Heart right ventricle (tissue), 16 donors: ENCODE measurements at regions not wholly inside any gene's neighbourhood (a gene's known extent, or its start where the extent isn't known, plus 50 kb on each side); places are given as distances from the start of the nearest gene placed in this dataset.

Experiments
- ATAC-seq, 8 donors: fragments of 200-7000 bp; cut with Tn5 transposase; one replicate each; pipeline ENCODE4 v1.9.1; 2020; ENCODE audit warnings: mild to moderate bottlenecking in 8 of 8, moderate library complexity in 8 of 8, moderate number of reproducible peaks in 1 of 8
- DNase-seq, 2 donors: peaks; one replicate each; pipeline ENCODE4 v3.0.0-alpha.2; 2020
- H3K27ac ChIP-seq, 10 donors: fragments of 200-600 bp; sonication (generic) in 2 of 10; one replicate each; pipeline versions ENCODE4 v1.5.0 to v1.8.0; 2020 to 2022; ENCODE audit warnings: mild to moderate bottlenecking in 3 of 10
- H3K27me3 ChIP-seq, 7 donors: fragments of 200-600 bp; one replicate each; pipeline ENCODE4 v1.8.0; 2021 to 2022; ENCODE audit warnings: mild to moderate bottlenecking in 2 of 7
- H3K36me3 ChIP-seq, 9 donors: fragments of 200-600 bp; sonication (generic) in 1 of 9; one replicate each; pipeline versions ENCODE4 v1.5.0 to v1.8.0; 2020 to 2022; ENCODE audit warnings: mild to moderate bottlenecking in 2 of 9
- H3K4me1 ChIP-seq, 9 donors: fragments of 200-600 bp; sonication (generic) in 1 of 9; one replicate each; pipeline versions ENCODE4 v1.5.0 to v1.8.0; 2020 to 2022; ENCODE audit warnings: mild to moderate bottlenecking in 4 of 9
- H3K4me3 ChIP-seq, 10 donors: fragments of 200-600 bp; sonication (generic) in 2 of 10; one replicate each; pipeline versions ENCODE4 v1.5.0 to v1.8.0; 2020 to 2022; ENCODE audit warnings: mild to moderate bottlenecking in 7 of 10, moderate library complexity in 2 of 10
- H3K9me3 ChIP-seq, 11 donors: fragments of 200-600 bp in 10 of 11; sonication (generic) in 2 of 11; one replicate each; pipeline versions ENCODE4 v1.5.0 to v1.8.0; 2013 to 2022; ENCODE audit warnings: mild to moderate bottlenecking in 2 of 11, control low read depth in 1 of 11, moderate library complexity in 1 of 11
- WGBS, 2 donors: extraction: QIAGEN DNeasy Blood & Tissue Kit; methylation state at CpG; one replicate each; pipeline ENCODE4 v1.1.7; 2013; ENCODE audit warnings: inconsistent platforms in 1 of 2; 5-methylcytosine and 5-hydroxymethylcytosine counted together
- intact Hi-C, 10 donors: fragments of 100-400 bp; cut with DNase I; formaldehyde crosslinking; loops; one replicate each; pipeline versions ENCODE4 v1.11.1 to v1.14.2; 2022
- TF ChIP-seq, protein P1 (sequence below), 9 donors: fragments of 200-600 bp; sonication (generic) in 2 of 9; IDR thresholded peaks; one replicate each; pipeline versions ENCODE4 v1.5.0 to v1.8.0; 2021 to 2022; ENCODE audit warnings: antibody characterized with exemption in 9 of 9, mild to moderate bottlenecking in 5 of 9, moderate library complexity in 1 of 9
- donor health status: Arrhythmogenic right ventricular cardiomyopathy.
- donor health status: ischemic (EF 13 %, LVEDD 7.1; RV severe dilation, severe dysfunction).
- donor health status: healthy with polysubstance abuse.
- donor health status: DM: no; HTN: yes; CAD: no.
- donor health status: DM: no; HTN: no; CAD: no.
- donor health status: ischemic (EF 25% LVEDD 6.9; RV normal size, moderate dysfunction).
- donor health status: ischemic (EF 25% LVEDD 5.7; RV mildly dilated, moderate dysfunction).
- donor health status: healthy.
- donor health status: DM: yes; HTN: yes; CAD: no.
- donor health status: Ischemic cardiomyopathy.
- donor health status: ischemic (EF 35%, LVEDD 5.7; RV mildly dilated, moderate dysfunction).
- donor health status: nonischemic (EF 11% LVEDD 7.7; RV severe dilation, severe dysfunction).
- donor health status: DM: yes; HTN: yes; CAD: no.
- donor health status: PGD.
- donor health status: ischemic (EF 29% LVEDD 5.4; RV normal size, mild dysfunction).
- donor health status: nonischemic (EF 23%, LVEDD 6.1; RV moderate dilation, normal function).

DNA sequence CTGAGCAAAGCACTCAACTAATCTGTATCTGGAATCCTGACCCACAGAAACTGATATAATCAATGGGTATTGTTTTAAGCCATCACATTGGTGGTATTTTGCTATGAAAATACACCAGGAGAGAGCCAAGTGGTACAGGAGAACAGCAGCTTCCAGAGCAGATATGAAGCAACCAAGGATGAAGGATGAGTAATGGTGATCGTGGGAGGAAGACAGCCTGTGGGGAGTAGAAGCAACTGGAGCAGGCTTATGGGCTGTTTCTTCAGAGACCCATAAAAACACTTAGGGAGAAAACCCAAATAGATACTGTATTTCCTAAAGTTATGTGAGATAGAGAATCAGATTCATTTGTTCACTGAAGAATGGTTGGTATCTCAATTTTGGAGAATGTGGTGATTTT, 330.8 kb downstream of the NUP35 start:
- no peaks in the 10 kb centered on the region for H3K36me3 ChIP-seq
- H3K4me1 ChIP-seq = peaks cover 0 to 9% (median 0%) of the 10 kb centered on the region in 9 donors
- 75 to 83% methylated on average over 1 of the region's 1 CpG for WGBS, 2 donors
- DNase-seq = no peak
- TF ChIP-seq, protein P1, sequence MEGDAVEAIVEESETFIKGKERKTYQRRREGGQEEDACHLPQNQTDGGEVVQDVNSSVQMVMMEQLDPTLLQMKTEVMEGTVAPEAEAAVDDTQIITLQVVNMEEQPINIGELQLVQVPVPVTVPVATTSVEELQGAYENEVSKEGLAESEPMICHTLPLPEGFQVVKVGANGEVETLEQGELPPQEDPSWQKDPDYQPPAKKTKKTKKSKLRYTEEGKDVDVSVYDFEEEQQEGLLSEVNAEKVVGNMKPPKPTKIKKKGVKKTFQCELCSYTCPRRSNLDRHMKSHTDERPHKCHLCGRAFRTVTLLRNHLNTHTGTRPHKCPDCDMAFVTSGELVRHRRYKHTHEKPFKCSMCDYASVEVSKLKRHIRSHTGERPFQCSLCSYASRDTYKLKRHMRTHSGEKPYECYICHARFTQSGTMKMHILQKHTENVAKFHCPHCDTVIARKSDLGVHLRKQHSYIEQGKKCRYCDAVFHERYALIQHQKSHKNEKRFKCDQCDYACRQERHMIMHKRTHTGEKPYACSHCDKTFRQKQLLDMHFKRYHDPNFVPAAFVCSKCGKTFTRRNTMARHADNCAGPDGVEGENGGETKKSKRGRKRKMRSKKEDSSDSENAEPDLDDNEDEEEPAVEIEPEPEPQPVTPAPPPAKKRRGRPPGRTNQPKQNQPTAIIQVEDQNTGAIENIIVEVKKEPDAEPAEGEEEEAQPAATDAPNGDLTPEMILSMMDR (IDR thresholded peaks at IDR 0.05) = no peak
- intact Hi-C loops = no loop called here
- H3K27ac ChIP-seq = no peak overlapping the region
- H3K4me3 ChIP-seq = no peak overlapping the region
- H3K27me3 ChIP-seq = no peaks in the 10 kb centered on the region
- ATAC-seq = no peak
- H3K9me3 ChIP-seq = peaks cover 0 to 6% (median 0%) of the 10 kb centered on the region in 11 donors

DNA sequence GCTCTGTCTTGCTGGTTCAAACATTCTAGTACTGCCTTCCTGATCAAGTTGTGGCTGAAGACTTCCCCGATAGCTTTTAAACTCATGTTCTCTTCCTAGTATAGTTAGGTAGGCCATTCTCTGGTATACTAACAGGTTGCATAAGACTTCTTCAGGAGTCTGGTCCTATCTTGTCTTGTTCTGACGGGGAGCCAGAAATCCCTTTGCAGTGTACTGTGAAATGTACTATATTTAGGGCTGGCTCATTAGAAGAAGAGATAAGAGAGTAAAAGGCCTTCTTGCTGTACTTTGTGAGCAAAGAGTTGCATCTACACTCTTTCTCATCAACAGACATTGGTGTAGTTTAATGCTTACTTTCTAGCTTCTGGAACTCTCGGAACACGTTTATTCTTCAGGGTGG, 331.9 kb downstream of the NUP35 start:
- DNase-seq (peak in 1 of 2 donors; percentile 9), ATAC-seq (peak in 7 of 8 donors; percentile 42 to 94 (median 87))
- Histone ChIP-seq H3K9me3 (no peaks in the 10 kb centered on the region), H3K36me3 (no peaks in the 10 kb centered on the region), H3K4me3 (no peak overlapping the region), H3K4me1 (peaks cover 0 to 9% (median 0%) of the 10 kb centered on the region in 9 donors), H3K27ac (no peak overlapping the region), H3K27me3 (no peaks in the 10 kb centered on the region)
- intact Hi-C loops = no loop called here
- 63 to 66% methylated on average over 4 of the region's 4 CpGs for WGBS, 2 donors
- TF ChIP-seq, protein P1 (IDR thresholded peaks at IDR 0.05) = no peak

DNA sequence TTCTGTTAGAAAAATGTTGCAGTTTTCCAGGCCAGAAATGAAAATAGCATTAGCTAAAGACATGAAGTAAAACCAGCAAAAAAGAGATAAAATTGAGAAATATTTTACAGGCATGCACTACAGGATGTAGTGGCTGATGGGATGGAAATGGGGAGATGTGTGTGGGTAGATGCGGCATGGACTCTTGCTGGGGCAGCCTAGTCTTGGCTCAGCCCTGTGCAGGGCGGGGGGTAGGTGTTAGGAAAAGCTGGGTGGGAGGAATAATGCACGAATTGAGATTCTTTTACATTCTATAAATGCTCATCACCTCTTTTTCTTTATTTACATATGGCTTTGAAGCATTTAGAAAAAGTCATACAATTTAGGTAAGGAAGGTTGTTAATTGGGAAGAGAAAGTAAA, 334.2 kb downstream of the NUP35 start:
- WGBS, 2 donors = 60 to 68% methylated on average over 3 of the region's 3 CpGs

DNA sequence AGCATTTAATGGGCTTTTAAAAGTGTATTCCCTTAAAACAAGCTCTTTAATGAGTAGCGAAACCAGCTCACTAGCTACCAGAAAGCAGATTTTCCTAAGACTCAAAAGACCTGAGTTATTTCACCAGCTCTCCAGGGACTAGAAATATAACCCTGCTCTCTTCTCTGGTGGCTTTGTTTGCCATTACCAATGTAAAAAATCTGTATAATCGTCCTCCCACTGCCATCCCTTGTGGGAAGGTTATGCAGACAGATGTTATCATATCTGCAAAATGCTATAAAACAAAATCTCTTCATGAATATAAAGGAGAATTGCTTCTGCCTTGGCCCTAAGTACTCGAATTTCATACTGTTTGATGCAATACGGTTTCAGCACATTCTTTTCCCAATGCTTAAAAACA, 335.2 kb downstream of the NUP35 start:
- ATAC-seq = no peak
- peaks cover 0 to 5% (median 0%) of the 10 kb centered on the region in 11 donors for H3K9me3 ChIP-seq
- H3K36me3 ChIP-seq = no peaks in the 10 kb centered on the region
- no peak for DNase-seq
- H3K4me1 ChIP-seq = peaks cover 0 to 9% (median 0%) of the 10 kb centered on the region in 9 donors
- H3K27me3 ChIP-seq = no peaks in the 10 kb centered on the region
- no peak overlapping the region for H3K4me3 ChIP-seq
- TF ChIP-seq, protein P1 (IDR thresholded peaks at IDR 0.05) = no peak
- H3K27ac ChIP-seq = no peak overlapping the region
- 65 to 72% methylated on average over 4 of the region's 4 CpGs for WGBS, 2 donors
- intact Hi-C loops = no loop called here

More for the DNA sequence above, 334.2 kb downstream of the NUP35 start:
- DNase-seq = no peak
- Histone ChIP-seq H3K4me3 (no peak overlapping the region), H3K4me1 (peaks cover 0 to 9% (median 0%) of the 10 kb centered on the region in 9 donors), H3K9me3 (peaks cover 0 to 5% (median 0%) of the 10 kb centered on the region in 11 donors), H3K36me3 (no peaks in the 10 kb centered on the region), H3K27me3 (no peaks in the 10 kb centered on the region), H3K27ac (no peak overlapping the region)
- intact Hi-C loops = no loop called here
- no peak for ATAC-seq
- TF ChIP-seq, protein P1 (IDR thresholded peaks at IDR 0.05) = no peak
